Spleen (tissue), 11 donors: ENCODE measurements at regions not wholly inside any gene's neighbourhood (a gene's known extent, or its start where the extent isn't known, plus 50 kb on each side); places are given as distances from the start of the nearest gene placed in this dataset.

ENCODE experiments used
- DNase-seq: peaks from one replicate; pipeline ENCODE4 v3.0.0-alpha.2; 2020
- H3K27ac ChIP-seq, 8 donors: fragments of 200-600 bp; sonication (generic) in 7 of 8; 1 replicate in 4 of 8; 2 replicates in 4 of 8; pipeline versions ENCODE4 v1.5.0 to v1.8.0; 2016 to 2021; ENCODE audit warnings: inconsistent platforms in 4 of 8, mild to moderate bottlenecking in 4 of 8, moderate library complexity in 1 of 8
- H3K27me3 ChIP-seq, 7 donors: fragments of 200-600 bp; sonication (generic) in 6 of 7; replicated peaks in 1 of 7; 1 replicate in 4 of 7; 2 replicates in 3 of 7; pipeline versions ENCODE4 v1.5.0 to v1.8.0; 2016 to 2021; ENCODE audit warnings: inconsistent platforms in 3 of 7, mild to moderate bottlenecking in 1 of 7
- H3K36me3 ChIP-seq, 6 donors: fragments of 200-600 bp; sonication (generic) in 5 of 6; 1 replicate in 4 of 6; 2 replicates in 2 of 6; pipeline versions ENCODE4 v1.5.0 to v1.8.0; 2016 to 2021; ENCODE audit warnings: inconsistent platforms in 2 of 6
- H3K4me1 ChIP-seq, 6 donors: fragments of 200-600 bp; sonication (generic) in 5 of 6; 1 replicate in 3 of 6; 2 replicates in 3 of 6; pipeline versions ENCODE4 v1.5.0 to v1.8.0; 2016 to 2021; ENCODE audit warnings: inconsistent platforms in 3 of 6
- H3K4me3 ChIP-seq, 8 donors: fragments of 200-600 bp; sonication (generic) in 7 of 8; 1 replicate in 4 of 8; 2 replicates in 4 of 8; pipeline versions ENCODE4 v1.5.0 to v1.8.0; 2016 to 2021; ENCODE audit warnings: inconsistent platforms in 4 of 8, mild to moderate bottlenecking in 4 of 8, moderate library complexity in 2 of 8
- H3K9me3 ChIP-seq, 8 donors: fragments of 200-600 bp; sonication (generic) in 7 of 8; 1 replicate in 4 of 8; 2 replicates in 4 of 8; pipeline versions ENCODE4 v1.5.0 to v1.8.0; 2016 to 2021; ENCODE audit warnings: inconsistent platforms in 4 of 8
- CTCF ChIP-seq, 11 experiments: fragments of 200-600 bp in 7 of 11; fragments of 450-650 bp in 4 of 11; sonication (generic) in 4 of 11; IDR thresholded peaks in 8 of 11; conservative IDR thresholded peaks in 3 of 11; 1 replicate in 7 of 11; 2 replicates in 4 of 11; pipeline versions ENCODE4 v1.4.0 to v1.8.0; 2016 to 2021; ENCODE audit warnings: antibody characterized with exemption in 11 of 11, inconsistent platforms in 4 of 11, mild to moderate bottlenecking in 1 of 11
- POLR2A ChIP-seq, 3 donors: fragments of 450-650 bp; IDR thresholded peaks; one replicate each; pipeline ENCODE4 v1.5.1; 2017; ENCODE audit warnings: antibody characterized with exemption in 3 of 3, mild to moderate bottlenecking in 1 of 3
- POLR2AphosphoS5 ChIP-seq, 3 donors: sonication (generic); formaldehyde crosslinking; IDR thresholded peaks; one replicate each; pipeline ENCODE4 v1.5.1; 2017; ENCODE audit warnings: antibody characterized with exemption in 3 of 3
- WGBS, 5 donors: extraction: QIAGEN DNeasy Blood & Tissue Kit in 3 of 5; methylation state at CpG; one replicate each; pipeline versions ENCODE4 v1.1.5 to v1.1.7; 2013 to 2018; 5-methylcytosine and 5-hydroxymethylcytosine counted together
- intact Hi-C: fragments of 100-400 bp; cut with DNase I; formaldehyde crosslinking; loops from one replicate; pipeline ENCODE4 v1.15.0; 2023; ENCODE audit warnings: low total_unique reads
- donor health status: healthy with polysubstance abuse.
- donor health status: DM: no; HTN: no; CAD: no; lungs with moderate emphysema.
- donor health status: DM: no; HTN: no; CAD: no.
- donor health status: Bipolar disorder and iron deficiency.
- donor health status: healthy.
- donor health status: DM: no; HTN: no; CAD: no.
- donor health status: DM: yes; HTN: yes; CAD: no.

GRCh38 chr12:97375310-97375709 is 87.3 kb upstream of the RMST start:
- Histone ChIP-seq H3K4me3 (no peak overlapping the region), H3K36me3 (no peaks in the 10 kb centered on the region), H3K4me1 (no peaks in the 10 kb centered on the region), H3K27me3 (no peaks in the 10 kb centered on the region), H3K27ac (no peak overlapping the region), H3K9me3 (no peaks in the 10 kb centered on the region)
- intact Hi-C loops: no loop called here
- no peak for TF ChIP-seq POLR2A (IDR thresholded peaks at IDR 0.05)
- no peak for TF ChIP-seq POLR2AphosphoS5 (IDR thresholded peaks at IDR 0.05)
- TF ChIP-seq CTCF (IDR thresholded peaks at IDR 0.05 in 8 of 11, conservative IDR thresholded peaks at IDR 0.05 in 3 of 11): no peak
- 48 to 63% (median 61%) methylated on average over 2 of the region's 2 CpGs for WGBS, 5 donors
- no peak for DNase-seq

- intact Hi-C loops: no loop called here
These were observed 82.2 kb upstream of the RMST start for GRCh38 chr12:97380440-97380839.

GRCh38 chr12:97385121-97385520 is 77.5 kb upstream of the RMST start:
- Histone ChIP-seq H3K9me3 (peaks cover 0 to 6% (median 0%) of the 10 kb centered on the region in 8 donors), H3K27ac (no peak overlapping the region), H3K27me3 (no peaks in the 10 kb centered on the region), H3K4me1 (no peaks in the 10 kb centered on the region), H3K4me3 (no peak overlapping the region), H3K36me3 (no peaks in the 10 kb centered on the region)
- no peak for DNase-seq
- WGBS, 5 donors: 77 to 96% (median 88%) methylated on average over 1 of the region's 1 CpG
- intact Hi-C loops: no loop called here
- no peak for TF ChIP-seq POLR2AphosphoS5 (IDR thresholded peaks at IDR 0.05)
- no peak for TF ChIP-seq POLR2A (IDR thresholded peaks at IDR 0.05)
- no peak for TF ChIP-seq CTCF (IDR thresholded peaks at IDR 0.05 in 8 of 11, conservative IDR thresholded peaks at IDR 0.05 in 3 of 11)

More at GRCh38 chr12:97380440-97380839, 82.2 kb upstream of the RMST start:
- H3K27me3 ChIP-seq: no peaks in the 10 kb centered on the region
- no peak for TF ChIP-seq POLR2A (IDR thresholded peaks at IDR 0.05)
- no peak for TF ChIP-seq CTCF (IDR thresholded peaks at IDR 0.05 in 8 of 11, conservative IDR thresholded peaks at IDR 0.05 in 3 of 11)
- TF ChIP-seq POLR2AphosphoS5 (IDR thresholded peaks at IDR 0.05): no peak
- no peak for DNase-seq
- no peak overlapping the region for H3K4me3 ChIP-seq
- no peaks in the 10 kb centered on the region for H3K36me3 ChIP-seq
- no peak overlapping the region for H3K27ac ChIP-seq
- WGBS, 5 donors: 63 to 89% (median 81%) methylated on average over 2 of the region's 2 CpGs
- peaks cover 0 to 6% (median 0%) of the 10 kb centered on the region in 8 donors for H3K9me3 ChIP-seq
- no peaks in the 10 kb centered on the region for H3K4me1 ChIP-seq

- Histone ChIP-seq H3K4me3 (no peak overlapping the region), H3K36me3 (no peaks in the 10 kb centered on the region), H3K27me3 (no peaks in the 10 kb centered on the region), H3K4me1 (no peaks in the 10 kb centered on the region), H3K9me3 (peaks cover 0 to 6% (median 0%) of the 10 kb centered on the region in 8 donors), H3K27ac (no peak overlapping the region)
- no peak for DNase-seq
- intact Hi-C loops: no loop called here
- TF ChIP-seq POLR2A (IDR thresholded peaks at IDR 0.05) (no peak), CTCF (IDR thresholded peaks at IDR 0.05 in 8 of 11, conservative IDR thresholded peaks at IDR 0.05 in 3 of 11) (no peak), POLR2AphosphoS5 (IDR thresholded peaks at IDR 0.05) (no peak)
- 74 to 93% (median 88%) methylated on average over 5 of the region's 5 CpGs for WGBS, 5 donors
These were observed 76.4 kb upstream of the RMST start for GRCh38 chr12:97386133-97386581.
